ENCODE measurements at regions not wholly inside any gene's neighbourhood (a gene's known extent, or its start where the extent isn't known, plus 50 kb on each side); places are given as distances from the start of the nearest gene placed in this dataset.

GRCh38 chrX:3962511-3963311 is 249.3 kb upstream of the PRKX start:
- intact Hi-C loops (cut with DNase I), result no loop called here
- DNase-seq (ENCODE audit: low spot score), result no peak
- H3K36me3 ChIP-seq, result no peaks in the 10 kb centered on the region
- no peaks in the 10 kb centered on the region for H3K4me1 ChIP-seq (replicated peaks)
- no peaks in the 10 kb centered on the region for H3K9me3 ChIP-seq
- no peak overlapping the region for H3K4me3 ChIP-seq
- TF ChIP-seq, protein P1, sequence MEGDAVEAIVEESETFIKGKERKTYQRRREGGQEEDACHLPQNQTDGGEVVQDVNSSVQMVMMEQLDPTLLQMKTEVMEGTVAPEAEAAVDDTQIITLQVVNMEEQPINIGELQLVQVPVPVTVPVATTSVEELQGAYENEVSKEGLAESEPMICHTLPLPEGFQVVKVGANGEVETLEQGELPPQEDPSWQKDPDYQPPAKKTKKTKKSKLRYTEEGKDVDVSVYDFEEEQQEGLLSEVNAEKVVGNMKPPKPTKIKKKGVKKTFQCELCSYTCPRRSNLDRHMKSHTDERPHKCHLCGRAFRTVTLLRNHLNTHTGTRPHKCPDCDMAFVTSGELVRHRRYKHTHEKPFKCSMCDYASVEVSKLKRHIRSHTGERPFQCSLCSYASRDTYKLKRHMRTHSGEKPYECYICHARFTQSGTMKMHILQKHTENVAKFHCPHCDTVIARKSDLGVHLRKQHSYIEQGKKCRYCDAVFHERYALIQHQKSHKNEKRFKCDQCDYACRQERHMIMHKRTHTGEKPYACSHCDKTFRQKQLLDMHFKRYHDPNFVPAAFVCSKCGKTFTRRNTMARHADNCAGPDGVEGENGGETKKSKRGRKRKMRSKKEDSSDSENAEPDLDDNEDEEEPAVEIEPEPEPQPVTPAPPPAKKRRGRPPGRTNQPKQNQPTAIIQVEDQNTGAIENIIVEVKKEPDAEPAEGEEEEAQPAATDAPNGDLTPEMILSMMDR (IDR thresholded peaks at IDR 0.05), result peak in 2 of 4 experiments; percentile 9 to 23
- TF ChIP-seq POLR2A (IDR thresholded peaks at IDR 0.05), result no peak
- H3K27me3 ChIP-seq (replicated peaks; ENCODE audit: insufficient read depth), result no peaks in the 10 kb centered on the region
- 3% methylated on average over 13 of the region's 13 CpGs for WGBS
- no peak overlapping the region for H3K27ac ChIP-seq

DNA sequence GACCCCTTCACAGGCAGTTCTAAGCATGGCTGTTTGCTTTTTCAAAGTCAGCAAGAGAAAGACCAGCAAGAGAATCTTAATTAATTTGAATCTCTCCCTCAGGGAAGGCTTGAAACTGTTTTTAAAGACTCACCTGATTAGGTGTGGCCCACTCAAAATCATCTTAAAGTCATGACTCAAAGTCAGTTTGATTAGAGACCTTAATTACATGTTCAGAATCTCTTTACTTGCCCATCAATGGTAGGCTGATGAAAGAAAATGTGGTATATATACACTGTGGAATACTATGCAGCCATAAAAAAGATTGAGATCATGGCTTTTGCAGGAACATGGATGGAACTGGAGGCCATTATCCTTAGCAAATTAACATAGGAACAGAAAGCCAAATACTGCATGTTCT is 247.5 kb upstream of the PRKX start:
- intact Hi-C loops (cut with DNase I), result no loop called here
- Histone ChIP-seq H3K36me3 (no peaks in the 10 kb centered on the region), H3K4me1 (replicated peaks) (no peaks in the 10 kb centered on the region), H3K9me3 (no peaks in the 10 kb centered on the region), H3K27ac (no peak overlapping the region), H3K27me3 (replicated peaks; ENCODE audit: insufficient read depth) (no peaks in the 10 kb centered on the region), H3K4me3 (no peak overlapping the region)
- TF ChIP-seq, protein P1 (IDR thresholded peaks at IDR 0.05), result no peak
- TF ChIP-seq POLR2AphosphoS5 (IDR thresholded peaks at IDR 0.05), result no peak
- no peak for TF ChIP-seq POLR2A (IDR thresholded peaks at IDR 0.05)
- no peak for DNase-seq (ENCODE audit: low spot score)

GRCh38 chrX:3951859-3952258 is 238.4 kb upstream of the PRKX start:
- TF ChIP-seq POLR2AphosphoS5 (IDR thresholded peaks at IDR 0.05) (no peak), POLR2A (IDR thresholded peaks at IDR 0.05) (no peak)
- TF ChIP-seq, protein P1 (IDR thresholded peaks at IDR 0.05), result no peak
- no peaks in the 10 kb centered on the region for H3K27me3 ChIP-seq (replicated peaks; ENCODE audit: insufficient read depth)
- H3K4me3 ChIP-seq, result no peak overlapping the region
- no peak for DNase-seq (ENCODE audit: low spot score)
- intact Hi-C loops (cut with DNase I), result no loop called here
- no peaks in the 10 kb centered on the region for H3K4me1 ChIP-seq (replicated peaks)
- H3K36me3 ChIP-seq, result no peaks in the 10 kb centered on the region
- no peaks in the 10 kb centered on the region for H3K9me3 ChIP-seq
- whole genome bisulfite sequencing, result 94% methylated on average over 2 of the region's 2 CpGs
- no peak overlapping the region for H3K27ac ChIP-seq

- no peak for DNase-seq (ENCODE audit: low spot score)
- no peak overlapping the region for H3K4me3 ChIP-seq
- H3K36me3 ChIP-seq, result no peaks in the 10 kb centered on the region
- intact Hi-C loops (cut with DNase I), result no loop called here
- TF ChIP-seq POLR2A (IDR thresholded peaks at IDR 0.05) (no peak), POLR2AphosphoS5 (IDR thresholded peaks at IDR 0.05) (no peak)
- TF ChIP-seq, protein P1 (IDR thresholded peaks at IDR 0.05), result no peak
- H3K27ac ChIP-seq, result no peak overlapping the region
- H3K27me3 ChIP-seq (replicated peaks; ENCODE audit: insufficient read depth), result no peaks in the 10 kb centered on the region
- no peaks in the 10 kb centered on the region for H3K4me1 ChIP-seq (replicated peaks)
- no peaks in the 10 kb centered on the region for H3K9me3 ChIP-seq
- WGBS, result 46% methylated on average over 3 of the region's 3 CpGs
Measured at GRCh38 chrX:3950373-3950772, 236.9 kb upstream of the PRKX start.

DNA sequence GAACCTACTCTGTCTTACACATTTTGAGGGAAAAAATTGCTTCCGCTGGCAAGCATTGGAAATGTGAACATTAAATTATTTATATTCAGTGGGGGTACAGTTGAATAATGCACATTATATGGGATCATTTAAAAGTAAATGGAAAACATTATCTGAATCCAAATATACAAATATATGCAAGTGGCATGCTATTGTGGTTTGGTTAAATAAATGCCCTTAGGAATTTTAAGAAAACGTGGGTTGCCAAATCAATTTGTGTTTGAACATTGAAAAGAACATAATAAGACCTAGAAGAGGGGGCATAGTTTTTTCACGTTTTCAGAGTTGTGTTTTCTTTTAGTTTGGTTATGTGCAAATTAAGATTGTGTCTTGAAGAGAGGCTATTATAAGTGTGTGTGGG is 230.5 kb upstream of the PRKX start:
- intact Hi-C loops (cut with DNase I), result no loop called here
- Histone ChIP-seq H3K27ac (no peak overlapping the region), H3K4me1 (replicated peaks) (no peaks in the 10 kb centered on the region), H3K27me3 (replicated peaks; ENCODE audit: insufficient read depth) (no peaks in the 10 kb centered on the region), H3K36me3 (no peaks in the 10 kb centered on the region), H3K9me3 (no peaks in the 10 kb centered on the region), H3K4me3 (no peak overlapping the region)
- DNase-seq (ENCODE audit: low spot score), result no peak
- WGBS, result 64% methylated on average over 3 of the region's 3 CpGs
- TF ChIP-seq, protein P1 (IDR thresholded peaks at IDR 0.05), result no peak
- no peak for TF ChIP-seq POLR2A (IDR thresholded peaks at IDR 0.05)
- TF ChIP-seq POLR2AphosphoS5 (IDR thresholded peaks at IDR 0.05), result no peak
